ENCODE measurements at regions not wholly inside any gene's neighbourhood (a gene's known extent, or its start where the extent isn't known, plus 50 kb on each side); places are given as distances from the start of the nearest gene placed in this dataset.

DNA sequence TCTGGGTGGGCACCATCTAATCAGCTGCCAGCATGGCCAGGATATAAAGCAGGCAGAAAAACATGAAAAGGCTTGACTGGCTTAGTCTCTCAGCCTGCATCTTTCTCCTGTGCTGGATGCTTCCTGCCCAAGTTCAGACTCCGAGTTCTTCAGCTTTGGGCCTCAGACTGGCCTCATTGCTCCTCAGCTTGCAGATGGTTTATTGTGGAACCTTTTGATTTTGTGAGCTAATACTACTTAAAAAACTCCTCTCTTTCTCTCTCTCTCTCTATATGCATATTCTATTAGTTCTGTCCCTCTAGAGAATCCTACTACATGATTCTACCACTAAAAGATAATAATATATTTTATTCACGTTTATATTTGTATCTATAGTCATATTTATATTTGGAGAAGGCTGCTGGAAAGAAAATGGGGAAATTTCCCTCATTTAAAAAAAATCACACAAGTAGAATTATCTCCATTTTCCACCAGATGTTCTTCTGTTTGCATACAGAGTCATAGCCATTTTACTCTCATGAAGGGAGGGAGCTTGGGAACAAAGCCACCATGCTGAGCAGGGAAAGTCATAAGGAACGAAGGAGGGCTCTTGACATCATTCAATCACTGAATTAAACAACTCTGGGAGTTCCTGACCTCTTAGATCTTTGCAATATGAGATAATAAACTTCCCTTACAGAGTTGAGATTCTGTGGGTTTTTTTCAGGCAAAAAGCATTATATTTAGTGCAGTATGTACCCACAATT is 1137.4 kb upstream of the CDH18 start:
- DNase-seq (ENCODE audit: low spot score) = no peak
- ChIA-PET CTCF (no interaction called here), POLR2A (ENCODE audit: low non-redundant PET) (no interaction called here)
- no peak overlapping the region for H3K27ac ChIP-seq
- TF ChIP-seq, protein P1, sequence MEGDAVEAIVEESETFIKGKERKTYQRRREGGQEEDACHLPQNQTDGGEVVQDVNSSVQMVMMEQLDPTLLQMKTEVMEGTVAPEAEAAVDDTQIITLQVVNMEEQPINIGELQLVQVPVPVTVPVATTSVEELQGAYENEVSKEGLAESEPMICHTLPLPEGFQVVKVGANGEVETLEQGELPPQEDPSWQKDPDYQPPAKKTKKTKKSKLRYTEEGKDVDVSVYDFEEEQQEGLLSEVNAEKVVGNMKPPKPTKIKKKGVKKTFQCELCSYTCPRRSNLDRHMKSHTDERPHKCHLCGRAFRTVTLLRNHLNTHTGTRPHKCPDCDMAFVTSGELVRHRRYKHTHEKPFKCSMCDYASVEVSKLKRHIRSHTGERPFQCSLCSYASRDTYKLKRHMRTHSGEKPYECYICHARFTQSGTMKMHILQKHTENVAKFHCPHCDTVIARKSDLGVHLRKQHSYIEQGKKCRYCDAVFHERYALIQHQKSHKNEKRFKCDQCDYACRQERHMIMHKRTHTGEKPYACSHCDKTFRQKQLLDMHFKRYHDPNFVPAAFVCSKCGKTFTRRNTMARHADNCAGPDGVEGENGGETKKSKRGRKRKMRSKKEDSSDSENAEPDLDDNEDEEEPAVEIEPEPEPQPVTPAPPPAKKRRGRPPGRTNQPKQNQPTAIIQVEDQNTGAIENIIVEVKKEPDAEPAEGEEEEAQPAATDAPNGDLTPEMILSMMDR (conservative IDR thresholded peaks at IDR 0.05; ENCODE audit: low read depth) = no peak

DNA sequence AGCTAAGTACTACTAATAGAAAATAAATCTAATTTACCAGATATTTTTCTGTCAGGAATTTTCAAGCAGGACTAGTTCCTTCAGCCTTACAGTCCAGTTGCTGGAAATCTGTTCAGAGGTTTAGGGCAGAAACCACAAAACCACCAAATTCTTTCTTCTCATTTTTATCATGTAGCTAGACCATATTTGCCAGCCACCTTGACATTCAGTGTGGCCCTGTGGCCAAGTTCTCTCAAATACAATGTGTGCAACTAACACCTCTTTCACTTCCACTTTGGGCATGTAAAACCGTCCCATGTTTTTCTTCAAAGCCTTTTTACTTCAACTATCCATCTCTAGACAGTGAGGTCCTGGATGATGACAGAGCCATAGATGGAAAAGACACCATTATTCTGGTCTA is 1133.2 kb upstream of the CDH18 start:
- no peak for DNase-seq (ENCODE audit: low spot score)
- ChIA-PET CTCF (no interaction called here), POLR2A (ENCODE audit: low non-redundant PET) (no interaction called here)
- TF ChIP-seq, protein P1 (conservative IDR thresholded peaks at IDR 0.05; ENCODE audit: low read depth) = no peak
- H3K27ac ChIP-seq = no peak overlapping the region

DNA sequence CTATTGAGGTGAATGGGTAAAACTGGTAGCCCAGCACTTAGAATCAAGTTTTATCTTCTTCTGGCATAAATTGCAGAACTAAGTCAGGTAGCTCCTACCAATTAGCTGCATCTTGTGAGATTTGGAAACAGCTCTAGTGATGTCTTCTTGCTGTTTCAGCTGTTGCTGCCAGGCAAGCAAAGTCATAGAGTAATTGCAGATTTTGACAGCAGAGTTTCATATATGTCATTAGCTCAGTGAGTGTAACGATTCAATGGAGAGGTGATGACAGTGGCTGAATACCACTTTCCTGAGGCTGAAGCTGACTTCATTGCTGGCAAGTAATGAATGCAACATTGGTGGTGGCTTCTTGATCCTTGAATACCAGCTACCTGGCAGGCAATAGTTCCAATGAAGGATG is 1109.7 kb upstream of the CDH18 start:
- TF ChIP-seq, protein P1 (conservative IDR thresholded peaks at IDR 0.05; ENCODE audit: low read depth) = no peak
- ChIA-PET POLR2A (ENCODE audit: low non-redundant PET) (no interaction called here), CTCF (interaction anchor here (0.8 kb wide), 1 partner anchor 657 kb away, joined by 3 read pairs; no protein-coding TSS in a partner anchor)
- H3K27ac ChIP-seq = no peak overlapping the region
- no peak for DNase-seq (ENCODE audit: low spot score)

DNA sequence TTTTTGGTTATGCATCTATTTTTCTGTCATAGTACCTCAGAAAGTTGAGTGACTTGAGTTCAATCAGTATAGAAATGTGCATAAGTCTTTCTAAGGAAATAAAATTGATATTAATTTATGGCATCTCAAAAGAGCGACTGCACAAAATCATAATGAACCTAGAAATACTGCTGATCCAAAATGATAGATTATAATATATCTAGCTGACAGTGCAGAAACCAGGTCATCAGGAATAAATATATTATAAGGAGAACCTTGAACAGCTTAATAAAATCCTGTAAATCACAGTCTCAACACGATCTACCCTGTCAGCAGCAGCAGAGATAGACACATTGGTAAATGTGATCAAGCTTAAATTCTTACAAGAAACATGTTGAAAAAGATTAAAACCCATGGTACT is 1106.6 kb upstream of the CDH18 start:
- TF ChIP-seq, protein P1 (conservative IDR thresholded peaks at IDR 0.05; ENCODE audit: low read depth) = no peak
- ChIA-PET CTCF (no interaction called here), POLR2A (ENCODE audit: low non-redundant PET) (no interaction called here)
- no peak for DNase-seq (ENCODE audit: low spot score)
- H3K27ac ChIP-seq = no peak overlapping the region

DNA sequence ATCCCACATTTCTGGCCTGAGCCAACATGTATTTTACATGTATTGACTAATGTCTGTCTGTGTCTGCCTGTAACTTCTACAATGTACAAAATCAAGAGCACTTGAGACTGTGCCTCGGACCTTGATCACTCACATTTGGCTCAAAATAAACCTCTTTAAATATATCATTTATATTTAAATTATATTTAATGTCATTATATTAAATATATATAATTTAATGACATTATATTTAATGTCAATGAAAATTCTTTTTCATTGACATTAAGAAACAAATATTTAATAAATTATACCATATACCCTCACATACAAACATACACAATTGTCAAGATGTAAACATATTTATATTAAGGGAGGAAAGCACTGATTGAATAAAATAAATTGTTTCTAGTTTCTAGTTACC is 1099.8 kb upstream of the CDH18 start:
- ChIA-PET CTCF (no interaction called here), POLR2A (ENCODE audit: low non-redundant PET) (no interaction called here)
- no peak overlapping the region for H3K27ac ChIP-seq
- DNase-seq (ENCODE audit: low spot score) = no peak
- TF ChIP-seq, protein P1 (conservative IDR thresholded peaks at IDR 0.05; ENCODE audit: low read depth) = no peak

DNA sequence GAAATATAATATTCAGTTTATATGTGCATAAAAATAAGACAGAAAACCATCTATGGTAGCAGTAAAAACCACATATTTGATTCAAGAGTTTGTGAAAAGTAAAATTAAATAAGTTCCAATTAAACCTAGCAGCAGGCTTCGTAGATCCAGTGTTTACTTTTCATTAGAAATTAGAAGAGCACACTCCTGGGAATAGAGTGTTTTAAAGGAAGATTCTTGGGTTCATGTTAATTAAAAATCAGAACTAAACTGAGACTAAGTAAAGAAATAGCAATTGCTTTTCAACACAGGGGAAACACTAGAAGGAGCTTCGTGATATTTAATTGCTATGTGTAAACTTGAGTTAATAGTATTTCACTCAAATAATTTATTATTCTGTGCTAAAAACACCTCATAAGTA is 1097.8 kb upstream of the CDH18 start:
- CTCF ChIA-PET = no interaction called here
- H3K27ac ChIP-seq = no peak overlapping the region
- TF ChIP-seq, protein P1 (conservative IDR thresholded peaks at IDR 0.05; ENCODE audit: low read depth) = no peak
- POLR2A ChIA-PET (ENCODE audit: low non-redundant PET) = no interaction called here
- DNase-seq (ENCODE audit: low spot score) = no peak
